Esophagus squamous epithelium (tissue), 4 donors: ENCODE measurements at regions not wholly inside any gene's neighbourhood (a gene's known extent, or its start where the extent isn't known, plus 50 kb on each side); places are given as distances from the start of the nearest gene placed in this dataset.

Experiments used
- POLR2A ChIP-seq, 4 donors: fragments of 450-650 bp; IDR thresholded peaks; one replicate each; pipeline ENCODE4 v1.6.1; 2017; ENCODE audit warnings: antibody characterized with exemption in 4 of 4, mild to moderate bottlenecking in 4 of 4, moderate library complexity in 3 of 4
- TF ChIP-seq, protein P1 (sequence below), 6 experiments: fragments of 450-650 bp in 4 of 6; fragments of 200-600 bp in 2 of 6; sonication (generic) in 2 of 6; IDR thresholded peaks; one replicate each; pipeline ENCODE4 v1.5.1; 2016 to 2019; ENCODE audit warnings: antibody characterized with exemption in 6 of 6, mild to moderate bottlenecking in 4 of 6, moderate library complexity in 4 of 6

DNA sequence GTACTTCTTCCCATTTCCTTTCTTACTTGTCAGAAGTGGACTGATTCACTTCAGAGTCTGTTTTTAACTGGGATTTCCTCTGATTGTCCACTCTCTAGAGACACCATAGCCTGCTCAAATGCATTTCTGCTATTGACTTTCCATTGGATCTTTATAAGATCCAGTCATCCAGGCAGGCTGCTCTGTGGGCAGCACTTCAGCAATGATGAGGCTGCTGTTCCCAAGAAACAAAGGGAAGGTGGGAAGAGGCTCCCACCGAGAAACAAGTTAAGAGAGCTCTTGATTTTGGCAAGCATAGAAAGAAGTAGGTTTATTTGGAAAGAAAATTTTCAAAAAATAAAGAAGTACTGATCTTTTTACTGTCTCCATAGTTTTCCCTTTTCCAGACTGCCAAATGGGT, 125.8 kb upstream of the STARD13 start:
- TF ChIP-seq, protein P1, sequence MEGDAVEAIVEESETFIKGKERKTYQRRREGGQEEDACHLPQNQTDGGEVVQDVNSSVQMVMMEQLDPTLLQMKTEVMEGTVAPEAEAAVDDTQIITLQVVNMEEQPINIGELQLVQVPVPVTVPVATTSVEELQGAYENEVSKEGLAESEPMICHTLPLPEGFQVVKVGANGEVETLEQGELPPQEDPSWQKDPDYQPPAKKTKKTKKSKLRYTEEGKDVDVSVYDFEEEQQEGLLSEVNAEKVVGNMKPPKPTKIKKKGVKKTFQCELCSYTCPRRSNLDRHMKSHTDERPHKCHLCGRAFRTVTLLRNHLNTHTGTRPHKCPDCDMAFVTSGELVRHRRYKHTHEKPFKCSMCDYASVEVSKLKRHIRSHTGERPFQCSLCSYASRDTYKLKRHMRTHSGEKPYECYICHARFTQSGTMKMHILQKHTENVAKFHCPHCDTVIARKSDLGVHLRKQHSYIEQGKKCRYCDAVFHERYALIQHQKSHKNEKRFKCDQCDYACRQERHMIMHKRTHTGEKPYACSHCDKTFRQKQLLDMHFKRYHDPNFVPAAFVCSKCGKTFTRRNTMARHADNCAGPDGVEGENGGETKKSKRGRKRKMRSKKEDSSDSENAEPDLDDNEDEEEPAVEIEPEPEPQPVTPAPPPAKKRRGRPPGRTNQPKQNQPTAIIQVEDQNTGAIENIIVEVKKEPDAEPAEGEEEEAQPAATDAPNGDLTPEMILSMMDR (IDR thresholded peaks at IDR 0.05), result no peak
- TF ChIP-seq POLR2A (IDR thresholded peaks at IDR 0.05), result no peak
